DOHH2 (cell line): ENCODE measurements at regions not wholly inside any gene's neighbourhood (a gene's known extent, or its start where the extent isn't known, plus 50 kb on each side); places are given as distances from the start of the nearest gene placed in this dataset.

ENCODE experiments used
- CTCF ChIP-seq: fragments of 200-600 bp; sonication (generic); IDR thresholded peaks from one replicate; pipeline ENCODE4 v1.5.1; 2014; ENCODE audit warnings: antibody characterized with exemption, mild to moderate bottlenecking, low read depth, low read length; ENCODE audit not compliant: poor library complexity, severe bottlenecking
- EZH2phosphoT487 ChIP-seq: fragments of 200-600 bp; sonication (generic); IDR thresholded peaks from 2 replicates; pipeline ENCODE4 v1.6.1; 2017; ENCODE audit warnings: borderline replicate concordance, mild to moderate bottlenecking, antibody characterized with exemption, low read length, moderate library complexity, mixed read lengths

GRCh38 chr13:73365681-73366080 lies 306.9 kb downstream of the KLF5 start:
- TF ChIP-seq CTCF (no peak), EZH2phosphoT487 (no peak)
